DOHH2 (cell line): ENCODE measurements at regions not wholly inside any gene's neighbourhood (a gene's known extent, or its start where the extent isn't known, plus 50 kb on each side); places are given as distances from the start of the nearest gene placed in this dataset.

ENCODE experiments used
- EZH2phosphoT487 ChIP-seq: fragments of 200-600 bp; sonication (generic); IDR thresholded peaks from 2 replicates; pipeline ENCODE4 v1.6.1; 2017; ENCODE audit warnings: borderline replicate concordance, mild to moderate bottlenecking, antibody characterized with exemption, low read length, moderate library complexity, mixed read lengths
- TF ChIP-seq, protein P1 (sequence below): fragments of 200-600 bp; sonication (generic); IDR thresholded peaks from one replicate; pipeline ENCODE4 v1.5.1; 2014; ENCODE audit warnings: antibody characterized with exemption, mild to moderate bottlenecking, low read depth, low read length; ENCODE audit not compliant: poor library complexity, severe bottlenecking

DNA sequence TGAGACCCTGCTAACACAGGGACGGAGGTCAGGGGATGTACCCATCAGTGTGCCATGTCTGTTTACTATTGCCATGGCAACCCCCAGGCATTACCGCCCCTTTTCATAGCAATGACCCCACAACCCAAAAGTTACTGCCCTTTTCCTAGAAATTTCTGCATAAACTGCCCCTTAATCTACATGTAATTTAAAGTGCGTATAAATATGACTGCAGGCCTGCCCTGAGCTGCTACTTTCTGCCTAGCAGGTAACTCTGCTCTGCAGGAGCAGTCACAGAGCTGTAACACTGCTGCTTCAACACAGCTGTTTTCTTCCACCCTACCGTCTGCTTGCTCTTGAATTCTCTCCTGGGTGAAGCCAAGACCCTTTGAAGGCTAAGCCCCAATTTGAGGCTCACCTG lies 57.1 kb upstream of the RPS6KA2 start:
- TF ChIP-seq, protein P1, sequence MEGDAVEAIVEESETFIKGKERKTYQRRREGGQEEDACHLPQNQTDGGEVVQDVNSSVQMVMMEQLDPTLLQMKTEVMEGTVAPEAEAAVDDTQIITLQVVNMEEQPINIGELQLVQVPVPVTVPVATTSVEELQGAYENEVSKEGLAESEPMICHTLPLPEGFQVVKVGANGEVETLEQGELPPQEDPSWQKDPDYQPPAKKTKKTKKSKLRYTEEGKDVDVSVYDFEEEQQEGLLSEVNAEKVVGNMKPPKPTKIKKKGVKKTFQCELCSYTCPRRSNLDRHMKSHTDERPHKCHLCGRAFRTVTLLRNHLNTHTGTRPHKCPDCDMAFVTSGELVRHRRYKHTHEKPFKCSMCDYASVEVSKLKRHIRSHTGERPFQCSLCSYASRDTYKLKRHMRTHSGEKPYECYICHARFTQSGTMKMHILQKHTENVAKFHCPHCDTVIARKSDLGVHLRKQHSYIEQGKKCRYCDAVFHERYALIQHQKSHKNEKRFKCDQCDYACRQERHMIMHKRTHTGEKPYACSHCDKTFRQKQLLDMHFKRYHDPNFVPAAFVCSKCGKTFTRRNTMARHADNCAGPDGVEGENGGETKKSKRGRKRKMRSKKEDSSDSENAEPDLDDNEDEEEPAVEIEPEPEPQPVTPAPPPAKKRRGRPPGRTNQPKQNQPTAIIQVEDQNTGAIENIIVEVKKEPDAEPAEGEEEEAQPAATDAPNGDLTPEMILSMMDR, result no peak
- no peak for TF ChIP-seq EZH2phosphoT487
